IPS-18c (cell line): ENCODE measurements at regions not wholly inside any gene's neighbourhood (a gene's known extent, or its start where the extent isn't known, plus 50 kb on each side); places are given as distances from the start of the nearest gene placed in this dataset.

ENCODE experiments used
- H3K4me3 ChIP-seq: 2 replicates; pipeline ENCODE4 v1.7.0; 2013; ENCODE audit warnings: low read depth, mild to moderate bottlenecking, low read length, moderate library complexity; ENCODE audit not compliant: insufficient read depth
- H3K9me3 ChIP-seq: one replicate; pipeline ENCODE4 v1.6.1; 2013; ENCODE audit warnings: mild to moderate bottlenecking, low read length, moderate library complexity; ENCODE audit not compliant: control insufficient read depth, insufficient read depth

- H3K4me3 ChIP-seq = no peak overlapping the region
- no peaks in the 10 kb centered on the region for H3K9me3 ChIP-seq
Measured at GRCh38 chr5:68618501-68618900, 402.9 kb downstream of the PIK3R1 start.

DNA sequence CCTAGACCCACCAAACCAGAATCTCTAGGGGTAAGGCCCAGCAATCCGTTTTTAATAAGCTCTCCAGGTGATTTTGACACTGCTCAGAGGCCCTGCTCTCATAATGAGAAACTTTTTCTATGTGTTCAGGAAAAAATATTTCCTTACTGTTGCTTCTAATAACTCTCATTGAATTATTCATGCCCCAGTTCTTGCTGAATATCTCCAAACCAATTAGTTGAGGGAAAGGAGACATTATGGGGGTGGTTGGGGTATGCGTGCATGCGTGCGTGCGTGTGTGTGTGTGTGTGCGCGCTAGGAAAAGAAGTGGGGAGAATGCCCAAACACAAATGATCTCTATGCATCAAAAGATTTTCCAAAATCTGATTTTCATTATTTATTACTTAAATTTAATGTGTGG, 411.4 kb downstream of the PIK3R1 start:
- H3K9me3 ChIP-seq = no peaks in the 10 kb centered on the region
- H3K4me3 ChIP-seq = no peak overlapping the region

DNA sequence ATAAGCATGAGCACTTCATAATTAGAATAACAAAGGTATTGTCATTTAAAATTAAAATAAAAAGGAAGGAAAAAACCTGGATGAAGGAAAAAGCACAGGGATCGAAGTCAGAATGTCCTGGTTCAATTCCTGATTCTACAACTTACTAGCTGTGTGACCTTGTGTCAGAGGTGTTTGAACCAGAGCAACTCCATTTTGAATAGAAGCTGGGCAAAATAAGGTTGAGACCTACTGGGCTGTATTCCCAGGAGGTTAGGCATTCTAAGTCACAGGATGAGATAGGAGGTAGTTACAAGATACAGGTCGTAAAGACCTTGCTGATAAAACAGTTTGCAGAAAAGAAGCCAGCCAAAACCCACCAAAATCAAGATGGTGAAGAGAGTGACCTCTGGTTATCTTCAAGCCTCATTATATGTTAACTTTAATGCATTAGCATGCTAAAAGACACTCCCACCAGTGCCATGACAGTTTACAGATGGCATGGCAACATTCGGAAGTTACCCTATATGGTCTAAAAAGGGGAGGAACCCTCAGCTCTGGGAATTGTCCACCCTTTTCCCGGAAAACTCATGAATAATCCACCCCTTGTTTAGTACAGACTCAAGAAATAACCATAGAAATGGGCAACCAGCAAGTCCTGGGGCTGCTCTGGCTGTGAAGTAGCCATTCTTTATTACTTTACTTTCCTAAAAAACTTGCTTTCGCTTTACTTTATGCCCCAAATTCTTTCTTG, 412.7 kb downstream of the PIK3R1 start:
- H3K9me3 ChIP-seq = no peaks in the 10 kb centered on the region
- no peak overlapping the region for H3K4me3 ChIP-seq

GRCh38 chr5:68630354-68630753, 414.8 kb downstream of the PIK3R1 start:
- no peaks in the 10 kb centered on the region for H3K9me3 ChIP-seq
- H3K4me3 ChIP-seq = no peak overlapping the region

DNA sequence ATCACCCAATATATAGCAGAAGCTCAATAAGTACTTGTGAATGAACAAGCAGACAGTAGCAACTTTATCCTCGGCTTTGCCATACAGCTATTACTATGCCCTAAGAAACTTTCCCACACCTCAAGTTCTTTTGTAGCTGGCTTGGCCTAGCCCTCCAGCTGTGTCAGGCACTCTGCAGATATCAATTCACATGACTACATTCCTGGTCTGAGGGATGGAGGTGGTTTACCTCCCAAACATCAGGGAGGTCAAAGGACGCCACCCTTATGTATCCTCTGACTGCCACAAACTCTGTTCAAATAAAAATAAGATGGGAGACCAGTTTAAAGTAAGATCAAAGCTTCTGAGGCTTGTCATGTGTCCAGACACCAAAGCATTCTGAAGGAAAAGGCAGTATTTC, 416.3 kb downstream of the PIK3R1 start:
- Histone ChIP-seq H3K9me3 (no peaks in the 10 kb centered on the region), H3K4me3 (no peak overlapping the region)

DNA sequence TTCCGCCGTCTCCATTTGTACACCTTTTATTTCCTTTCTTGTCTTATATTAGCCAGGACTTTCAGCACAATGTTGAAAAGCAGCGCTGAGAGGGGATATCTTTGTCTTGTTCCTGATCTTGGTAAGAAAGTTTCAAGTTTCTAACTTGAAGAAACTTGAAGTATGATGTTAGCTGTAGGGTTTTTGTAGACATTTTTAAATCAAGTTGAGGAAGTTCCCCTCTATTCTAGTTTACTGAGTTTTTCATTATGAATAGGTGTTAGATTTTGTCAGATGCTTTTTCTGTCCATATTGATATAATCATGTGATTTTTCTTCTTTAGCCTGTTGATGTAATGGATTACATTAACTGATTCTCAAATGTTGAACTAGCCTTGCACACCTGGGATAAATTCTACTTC, 425.7 kb downstream of the PIK3R1 start:
- Histone ChIP-seq H3K4me3 (no peak overlapping the region), H3K9me3 (no peaks in the 10 kb centered on the region)

- Histone ChIP-seq H3K9me3 (no peaks in the 10 kb centered on the region), H3K4me3 (no peak overlapping the region)
Measured at GRCh38 chr5:68643064-68643463, 427.5 kb downstream of the PIK3R1 start.

GRCh38 chr5:68644971-68645370, 429.4 kb downstream of the PIK3R1 start:
- Histone ChIP-seq H3K9me3 (no peaks in the 10 kb centered on the region), H3K4me3 (no peak overlapping the region)

DNA sequence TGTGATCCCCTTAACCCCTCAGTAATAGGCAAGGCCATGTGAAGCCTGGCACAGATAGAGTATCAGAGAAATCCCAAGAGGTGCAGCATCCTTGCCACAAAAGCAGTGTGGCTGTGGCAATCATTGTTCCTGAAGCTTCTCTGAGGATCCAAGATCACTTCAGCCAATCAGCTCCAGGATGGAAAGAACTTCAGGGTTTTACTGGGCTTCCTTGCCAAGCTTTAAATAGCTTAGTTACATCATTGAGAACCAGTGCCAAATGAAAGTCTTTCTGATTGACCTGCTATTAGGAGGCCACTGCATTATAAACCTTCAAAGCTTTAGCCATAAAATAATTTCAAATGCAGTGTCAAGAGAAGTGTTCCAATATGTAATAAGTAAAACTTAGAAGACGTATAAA, 430.6 kb downstream of the PIK3R1 start:
- no peak overlapping the region for H3K4me3 ChIP-seq
- H3K9me3 ChIP-seq = no peaks in the 10 kb centered on the region

DNA sequence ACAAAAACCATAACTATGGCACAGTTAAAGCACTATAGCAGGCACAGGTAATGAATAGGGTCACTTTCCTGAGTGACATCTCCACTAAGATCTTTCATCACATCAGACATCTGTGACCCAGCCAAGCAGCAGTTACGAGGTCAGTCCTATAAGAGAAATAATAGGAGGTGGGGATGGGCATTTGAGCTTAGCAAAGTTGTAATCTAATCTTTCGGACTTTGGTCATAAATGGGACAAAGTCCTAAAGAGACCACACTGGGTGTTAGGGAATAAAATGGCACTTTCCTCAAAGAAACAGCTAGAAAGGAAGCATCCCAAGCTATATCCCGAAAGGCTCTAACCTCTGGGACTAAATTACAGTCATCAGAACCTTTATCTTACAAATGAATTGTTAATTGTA, 432.2 kb downstream of the PIK3R1 start:
- Histone ChIP-seq H3K4me3 (no peak overlapping the region), H3K9me3 (no peaks in the 10 kb centered on the region)

DNA sequence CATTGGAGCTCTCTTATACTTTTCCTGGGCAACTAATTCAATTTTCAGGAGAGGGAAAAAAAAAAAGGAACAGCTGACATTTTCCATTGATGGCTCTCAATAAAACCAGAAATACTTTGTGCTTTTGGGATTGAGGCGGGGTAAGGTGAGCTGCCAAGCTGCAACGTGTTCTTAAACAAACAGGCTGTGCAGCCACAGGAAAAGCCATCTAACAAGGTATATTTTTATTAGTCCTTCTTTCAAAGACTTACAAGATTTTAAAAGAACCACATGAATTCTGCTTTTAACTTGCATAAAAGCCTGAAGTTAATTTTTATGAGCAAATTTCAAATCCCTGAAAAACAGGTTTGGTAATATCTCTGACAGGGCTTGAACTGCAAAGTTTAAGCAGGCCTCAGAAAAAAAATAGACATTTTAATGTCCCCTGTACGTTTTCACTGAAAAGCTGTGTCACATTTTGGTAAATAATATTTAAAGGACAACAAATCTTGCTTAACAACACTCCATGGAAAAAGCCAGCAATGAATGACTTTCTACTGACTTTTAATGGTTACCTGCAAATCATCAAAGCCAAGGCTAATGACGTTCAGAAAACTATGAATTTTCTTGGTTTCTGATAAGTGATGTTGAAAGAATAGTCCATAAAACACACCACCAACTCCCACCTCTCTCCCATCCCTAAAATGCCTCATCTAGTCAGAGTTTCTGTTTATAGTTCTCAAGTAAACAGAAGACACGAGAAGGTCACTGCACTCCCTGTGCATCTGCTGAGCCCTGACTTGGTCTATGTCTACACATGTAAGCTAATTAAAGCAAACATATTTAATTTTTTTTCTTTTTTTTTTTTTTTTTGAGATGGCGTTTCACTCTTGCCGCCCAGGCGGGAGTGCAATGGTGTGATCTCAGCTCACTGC, 433.6 kb downstream of the PIK3R1 start:
- Histone ChIP-seq H3K4me3 (no peak overlapping the region), H3K9me3 (no peaks in the 10 kb centered on the region)

- no peak overlapping the region for H3K4me3 ChIP-seq
- H3K9me3 ChIP-seq = no peaks in the 10 kb centered on the region
Measured at GRCh38 chr5:68652534-68652965, 437.0 kb downstream of the PIK3R1 start.

DNA sequence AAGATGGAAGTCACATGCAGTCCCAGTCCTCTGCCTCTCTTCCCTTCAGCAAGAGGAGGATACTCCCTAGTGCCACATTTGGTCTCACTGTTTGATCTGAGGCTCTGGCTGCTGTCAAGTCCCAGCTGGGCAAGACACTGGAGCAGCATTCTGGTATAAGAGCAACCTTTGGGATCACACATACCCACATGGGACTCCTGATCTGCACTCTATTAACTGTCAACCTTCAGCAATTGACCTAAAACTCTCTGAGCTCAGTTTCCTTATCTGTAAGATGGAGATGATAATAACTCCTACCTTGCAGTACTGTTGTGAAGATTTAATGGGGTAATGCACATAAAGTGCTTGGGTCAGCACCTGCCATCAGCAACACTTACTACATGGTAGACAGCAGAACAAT, 437.9 kb downstream of the PIK3R1 start:
- H3K4me3 ChIP-seq = no peak overlapping the region
- no peaks in the 10 kb centered on the region for H3K9me3 ChIP-seq

DNA sequence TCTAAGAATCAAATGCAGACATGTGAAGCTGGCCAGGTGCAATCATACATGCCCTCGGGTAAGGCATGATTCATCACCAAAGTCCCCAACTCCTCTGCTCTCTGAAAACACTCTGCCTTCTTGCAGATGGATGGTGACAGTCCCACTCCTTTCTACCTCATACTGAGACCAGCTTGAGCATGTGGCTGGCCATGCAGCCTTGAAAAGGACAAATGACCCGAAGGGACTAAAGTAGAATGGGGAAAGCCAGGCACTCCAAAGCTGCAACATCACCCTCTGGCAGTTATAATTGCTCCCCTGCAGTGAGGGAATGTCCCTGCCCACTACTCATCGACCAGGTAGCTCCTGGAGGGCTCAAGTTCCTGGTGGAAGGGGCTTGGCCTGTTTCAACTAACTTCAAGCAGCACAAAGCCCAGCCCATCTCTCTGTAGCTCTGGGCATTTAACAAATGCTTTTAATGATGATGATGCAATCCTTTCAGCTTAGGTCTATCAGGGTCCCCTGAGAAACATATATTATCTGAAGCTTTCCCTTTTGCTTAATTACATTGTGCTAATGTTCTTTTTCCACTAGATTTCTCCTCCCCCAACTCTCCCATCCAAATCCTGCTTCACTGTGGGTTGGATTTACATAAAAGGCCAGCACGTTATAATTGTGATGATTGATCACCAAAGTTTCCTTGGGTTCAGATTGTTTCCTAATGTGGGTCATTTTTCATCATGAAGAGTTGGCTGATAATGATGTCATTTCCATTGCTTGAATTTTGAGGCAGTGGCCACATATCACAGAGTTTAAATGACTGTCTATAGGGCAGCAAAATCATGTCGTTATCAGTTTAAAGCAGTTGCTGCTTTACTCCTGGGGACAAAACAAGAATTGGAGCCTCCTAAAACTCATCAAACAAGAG, 436.5 kb upstream of the SLC30A5 start:
- no peak overlapping the region for H3K4me3 ChIP-seq
- H3K9me3 ChIP-seq = no peaks in the 10 kb centered on the region

DNA sequence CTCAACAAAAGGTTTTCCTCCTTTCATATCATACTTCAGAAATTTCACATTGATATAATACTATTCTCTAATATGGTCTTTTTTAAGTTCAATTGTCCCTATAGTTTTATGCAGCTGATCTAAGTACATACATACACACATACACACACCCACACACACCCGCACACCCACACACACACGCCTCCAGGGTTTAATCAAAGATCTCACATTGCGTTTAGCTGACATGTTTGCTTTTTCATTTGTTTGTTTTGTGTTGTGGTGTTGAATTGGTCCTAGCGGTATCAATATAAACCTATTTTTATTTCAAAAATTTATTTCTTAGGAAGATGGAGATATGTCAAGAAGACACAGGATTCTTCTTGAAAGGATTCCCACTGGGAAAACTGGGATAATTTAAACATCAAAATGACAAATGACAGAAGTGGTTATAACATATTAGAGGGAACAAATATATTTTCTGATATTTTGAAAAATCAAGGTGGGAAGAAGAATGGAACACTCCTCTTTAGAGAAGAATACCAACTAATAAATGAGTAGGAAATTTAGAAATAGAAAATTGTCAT, 434.9 kb upstream of the SLC30A5 start:
- H3K9me3 ChIP-seq = no peaks in the 10 kb centered on the region
- H3K4me3 ChIP-seq = no peak overlapping the region

- Histone ChIP-seq H3K4me3 (no peak overlapping the region), H3K9me3 (no peaks in the 10 kb centered on the region)
Measured at GRCh38 chr5:68659881-68660280, 433.9 kb upstream of the SLC30A5 start.

DNA sequence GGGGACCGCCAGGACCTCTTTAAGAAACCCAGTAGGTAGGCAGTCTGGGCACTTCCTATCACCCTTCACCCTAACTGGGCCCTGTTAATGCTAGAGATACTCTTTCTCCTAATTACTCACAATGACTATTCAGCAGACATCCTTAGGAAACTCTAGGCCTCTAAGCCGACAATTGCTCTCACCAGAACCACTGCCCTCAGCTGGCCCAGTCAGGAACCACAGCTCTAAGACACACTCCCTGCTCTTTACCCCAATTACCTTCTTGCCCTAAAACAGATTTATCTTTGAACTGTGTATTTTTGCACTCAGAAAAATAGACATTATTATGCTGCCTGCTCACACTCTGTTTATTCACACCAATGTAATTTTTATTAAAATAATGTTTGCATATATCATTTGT, 432.6 kb upstream of the SLC30A5 start:
- no peak overlapping the region for H3K4me3 ChIP-seq
- no peaks in the 10 kb centered on the region for H3K9me3 ChIP-seq
